AG08396 (cell line): ENCODE measurements at regions not wholly inside any gene's neighbourhood (a gene's known extent, or its start where the extent isn't known, plus 50 kb on each side); places are given as distances from the start of the nearest gene placed in this dataset.

Experiments
- DNase-seq: peaks from one replicate; pipeline ENCODE4 v3.0.0; 2012; ENCODE audit warnings: low spot score, mixed read lengths

- DNase-seq, result no peak
Observed at GRCh38 chr2:120515759-120516678, 170.1 kb downstream of the INHBB start.

- peak; percentile 32 for DNase-seq
Observed at GRCh38 chr2:120516679-120517314, 170.9 kb downstream of the INHBB start.

- no peak for DNase-seq
Observed at GRCh38 chr2:120517751-120518469, 172.0 kb downstream of the INHBB start.

DNA sequence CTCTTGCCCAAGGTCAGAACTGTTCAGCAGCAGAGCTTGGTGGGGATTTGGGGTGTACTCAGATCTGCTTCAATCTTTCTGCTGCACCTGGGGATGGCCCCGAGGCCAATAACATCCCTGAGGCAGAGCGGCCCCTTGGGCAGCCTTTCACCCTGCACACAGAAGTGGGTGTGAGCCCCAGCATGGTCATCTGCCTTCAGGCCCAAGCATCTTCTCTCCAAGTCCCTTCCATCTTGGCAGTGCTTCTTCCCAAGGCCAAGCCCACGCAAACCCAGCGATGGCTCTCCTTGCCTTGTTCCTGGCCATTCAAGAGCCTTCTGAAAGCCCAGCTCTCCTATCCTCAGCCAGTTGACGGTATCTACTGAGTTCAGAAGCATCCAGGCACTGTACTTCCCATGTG is 172.9 kb downstream of the INHBB start:
- no peak for DNase-seq

- DNase-seq, result no peak
Observed at GRCh38 chr2:120519469-120519868, 173.5 kb downstream of the INHBB start.

DNA sequence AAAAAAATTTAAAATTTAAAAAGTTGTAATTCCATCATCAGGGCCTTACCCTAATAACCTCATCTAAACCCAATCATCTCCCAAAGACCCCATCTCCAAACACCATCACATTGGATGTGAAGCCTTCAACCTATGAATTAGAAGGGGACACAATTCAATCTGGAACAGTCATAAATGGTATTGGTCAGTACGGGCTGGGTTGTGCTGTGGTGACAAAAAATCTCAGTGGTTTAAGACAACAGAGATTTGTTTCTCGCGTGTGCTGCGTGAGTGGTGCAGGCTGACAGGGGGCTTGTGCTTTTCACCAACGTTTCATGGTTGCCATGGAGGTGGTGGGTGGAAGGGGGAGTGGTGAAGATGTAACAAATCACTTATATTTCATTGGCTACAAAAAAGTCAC is 174.5 kb downstream of the INHBB start:
- no peak for DNase-seq

- peak; percentile 58 for DNase-seq
Observed at GRCh38 chr2:120520929-120521912, 175.3 kb downstream of the INHBB start.

GRCh38 chr2:120522151-120522751 is 176.3 kb downstream of the INHBB start:
- DNase-seq, result peak; percentile 29

GRCh38 chr2:120523766-120524165 is 177.8 kb downstream of the INHBB start:
- DNase-seq, result no peak

DNA sequence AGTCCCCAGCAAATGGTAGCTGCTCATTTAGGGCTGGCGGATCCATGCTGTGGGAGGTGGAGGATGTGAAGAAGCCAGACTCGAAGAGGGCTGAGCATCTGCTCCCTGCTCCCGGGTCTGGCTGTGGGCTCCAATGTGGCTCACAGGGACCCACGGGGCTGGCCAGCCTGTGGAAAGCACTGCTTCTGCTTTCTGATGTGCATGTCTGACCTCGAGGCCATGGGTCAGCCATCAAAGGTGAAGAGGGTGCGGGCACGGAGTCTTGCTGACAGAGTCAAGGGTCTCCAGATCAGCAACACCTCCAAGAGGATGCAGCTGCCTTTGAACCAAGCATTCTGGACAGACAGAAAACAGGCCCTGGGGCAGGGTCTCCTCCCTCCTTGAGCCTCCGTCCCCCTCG is 178.2 kb downstream of the INHBB start:
- no peak for DNase-seq

GRCh38 chr2:120525056-120526046 is 179.4 kb downstream of the INHBB start:
- DNase-seq, result no peak

- no peak for DNase-seq
Observed at GRCh38 chr2:120526047-120526562, 180.2 kb downstream of the INHBB start.

DNA sequence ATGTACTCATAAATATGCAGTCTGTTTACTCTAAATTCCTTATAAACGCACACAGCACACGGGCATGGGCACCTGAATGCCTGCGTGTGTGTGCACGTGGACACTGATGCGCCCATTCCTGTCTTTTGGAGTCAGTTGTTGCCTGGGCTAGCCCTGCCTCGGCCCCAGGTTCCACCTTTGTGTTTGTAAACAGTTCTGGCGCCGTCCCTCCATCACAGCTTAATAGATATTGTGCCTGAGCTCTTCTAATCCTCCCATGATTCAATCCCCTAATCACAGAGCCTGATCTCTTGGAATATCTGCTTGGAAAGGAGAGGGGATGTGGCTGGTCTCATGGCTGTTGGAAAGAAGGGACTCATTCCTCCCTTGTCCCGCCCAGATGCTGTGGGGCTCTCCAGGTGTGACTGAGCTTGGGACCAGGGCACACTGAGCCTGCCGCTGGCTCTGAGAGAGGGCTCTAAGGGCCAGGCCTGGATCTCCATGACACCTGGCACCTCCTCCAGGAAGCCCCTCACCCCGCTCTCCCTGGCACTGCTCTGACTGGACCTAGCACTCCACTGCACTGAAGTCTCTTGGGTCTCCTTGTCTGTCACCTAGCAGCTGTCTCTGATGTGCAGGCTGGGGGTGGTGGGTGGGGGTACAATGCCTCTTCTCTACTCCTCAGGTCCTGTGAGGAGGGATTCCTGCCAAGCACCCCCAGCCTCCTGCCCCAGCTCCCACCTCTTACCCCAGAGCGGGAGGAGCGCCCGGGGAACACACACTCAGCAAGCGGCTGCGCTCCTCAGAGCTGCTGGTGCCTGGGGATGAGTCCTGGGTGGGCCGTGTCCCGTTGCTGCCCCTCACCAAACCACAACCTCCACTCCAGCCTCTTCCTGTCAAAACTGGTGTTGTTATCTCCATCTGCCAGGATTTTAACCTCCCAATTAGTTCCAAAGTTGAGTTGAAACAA is 181.3 kb downstream of the INHBB start:
- no peak for DNase-seq

DNA sequence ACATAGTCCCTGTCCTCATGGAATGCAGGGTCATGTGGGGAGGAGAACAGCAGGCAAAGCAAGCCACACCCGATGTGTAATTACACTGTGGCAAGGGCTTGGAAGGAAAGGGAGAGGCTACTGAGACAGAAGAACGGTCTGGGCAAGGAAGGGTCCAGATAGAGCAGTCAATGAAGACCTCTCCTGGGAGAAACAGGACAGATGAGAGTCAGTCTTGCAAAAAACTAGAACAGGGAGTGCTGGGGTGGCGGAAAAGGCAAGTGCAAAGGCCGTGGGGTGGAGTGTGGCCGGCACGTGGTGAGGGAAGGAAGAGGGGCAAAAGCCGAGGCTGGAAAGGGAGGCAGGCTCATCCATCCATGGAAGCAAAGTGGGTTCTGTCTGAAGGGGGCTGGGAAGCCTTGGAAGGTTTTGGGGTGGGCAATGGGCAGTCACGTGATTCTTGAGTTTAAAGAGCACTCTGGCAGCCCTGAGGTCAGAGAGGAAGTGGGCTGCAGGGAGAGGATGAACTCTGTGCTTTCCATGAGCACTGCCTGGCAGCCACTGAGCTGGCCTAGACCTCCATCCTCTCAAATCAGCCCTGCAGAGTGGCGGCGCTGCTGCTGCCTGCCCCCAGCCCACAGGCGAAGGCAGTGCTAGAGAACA is 182.2 kb downstream of the INHBB start:
- DNase-seq, result no peak

GRCh38 chr2:120528693-120529076 is 182.7 kb downstream of the INHBB start:
- no peak for DNase-seq

GRCh38 chr2:120530781-120531180 is 184.8 kb downstream of the INHBB start:
- DNase-seq, result no peak

DNA sequence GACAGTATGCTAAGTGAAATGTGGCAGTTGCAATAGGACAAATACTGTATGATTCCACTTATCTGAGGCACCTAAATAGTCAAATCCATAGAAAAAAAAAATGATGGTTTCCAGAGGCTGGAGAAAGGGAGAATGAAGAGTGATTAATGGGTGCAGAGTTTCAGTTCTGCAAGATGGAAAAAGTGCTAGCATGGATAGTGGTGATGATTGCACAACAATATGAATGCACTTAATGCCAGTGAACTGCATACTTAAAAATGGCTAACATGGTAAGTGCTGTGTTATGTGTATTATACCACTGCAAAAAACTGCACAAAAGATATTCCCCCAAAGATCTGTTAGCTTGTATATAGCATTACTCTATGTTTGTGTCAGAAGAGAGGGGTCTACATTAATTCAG is 185.4 kb downstream of the INHBB start:
- no peak for DNase-seq
